GM18499 (cell line): ENCODE measurements at regions not wholly inside any gene's neighbourhood (a gene's known extent, or its start where the extent isn't known, plus 50 kb on each side); places are given as distances from the start of the nearest gene placed in this dataset.
"Not testable (repeated sequence)": the region's sequence is repeated elsewhere in the genome, so short reads cannot be mapped to it uniquely, and the experiment has no call there.

Experiments
- ATAC-seq: cut with Tn5 transposase; IDR thresholded peaks from one replicate; pipeline ENCODE4 v1.9.1; 2021; ENCODE audit warnings: moderate number of reproducible peaks; ENCODE audit not compliant: insufficient read depth, unreplicated experiment

GRCh38 chr17:13851889-13852288, 217.4 kb upstream of the COX10 start:
- no peak for ATAC-seq

GRCh38 chr17:13855730-13856129, 213.6 kb upstream of the COX10 start:
- ATAC-seq, result not testable (repeated sequence)

- no peak for ATAC-seq
Observed at GRCh38 chr17:13862346-13862745, 207.0 kb upstream of the COX10 start.

DNA sequence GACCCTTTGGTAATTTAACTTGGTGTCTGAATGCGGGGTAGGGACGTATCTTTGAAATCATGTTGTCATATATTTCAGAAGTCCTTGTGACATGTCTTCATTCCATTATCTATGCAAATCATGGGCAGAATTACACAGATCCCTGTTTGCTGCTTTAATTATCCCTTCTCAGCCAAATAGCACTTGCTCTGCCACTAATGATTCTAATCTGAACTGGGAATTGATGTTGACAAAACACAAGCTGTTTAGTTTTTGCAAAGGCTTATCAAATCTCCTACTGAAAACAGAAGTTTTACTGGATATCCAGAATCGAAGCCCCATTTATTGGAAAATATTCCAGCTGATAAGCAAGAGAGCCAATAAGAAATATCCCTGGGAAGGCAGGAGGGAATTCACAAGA, 205.9 kb upstream of the COX10 start:
- ATAC-seq, result no peak

DNA sequence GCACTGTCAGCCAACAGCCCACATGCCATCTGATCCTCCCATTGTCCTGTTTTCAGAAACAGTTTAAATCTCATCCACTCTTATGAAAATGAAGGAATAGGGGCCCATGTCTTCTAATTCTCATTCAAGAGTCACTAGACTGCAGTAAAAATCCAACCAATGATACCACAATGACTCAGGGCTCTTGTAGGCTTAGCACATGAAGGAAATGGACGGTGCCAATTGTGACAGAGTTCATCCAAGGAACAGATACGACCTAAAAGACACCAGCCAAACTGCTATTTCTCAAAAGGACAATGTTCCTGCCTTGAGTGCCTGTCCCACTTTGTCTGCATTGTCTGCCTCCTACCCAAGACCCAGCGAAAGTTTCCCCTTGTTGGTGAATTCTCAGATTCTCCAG, 204.8 kb upstream of the COX10 start:
- ATAC-seq, result no peak

DNA sequence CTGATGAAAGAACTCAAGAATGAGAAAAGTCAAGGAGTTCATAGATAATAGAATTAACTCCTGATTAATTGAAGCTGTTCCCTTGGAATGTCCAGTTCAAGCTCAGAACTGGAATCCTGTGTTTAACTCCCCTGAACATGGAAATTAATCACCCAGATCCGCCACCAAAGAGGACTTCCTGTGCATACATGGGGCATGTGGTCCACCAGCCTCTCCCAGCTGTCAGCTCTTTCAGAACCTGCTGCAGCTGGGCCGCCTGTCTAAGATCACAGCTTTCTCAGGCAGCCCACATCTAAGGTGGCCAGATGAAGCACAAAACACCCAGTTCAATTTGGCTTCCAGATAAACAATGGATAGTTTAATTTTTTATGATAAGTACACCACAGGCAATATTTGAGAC, 203.7 kb upstream of the COX10 start:
- ATAC-seq, result no peak

DNA sequence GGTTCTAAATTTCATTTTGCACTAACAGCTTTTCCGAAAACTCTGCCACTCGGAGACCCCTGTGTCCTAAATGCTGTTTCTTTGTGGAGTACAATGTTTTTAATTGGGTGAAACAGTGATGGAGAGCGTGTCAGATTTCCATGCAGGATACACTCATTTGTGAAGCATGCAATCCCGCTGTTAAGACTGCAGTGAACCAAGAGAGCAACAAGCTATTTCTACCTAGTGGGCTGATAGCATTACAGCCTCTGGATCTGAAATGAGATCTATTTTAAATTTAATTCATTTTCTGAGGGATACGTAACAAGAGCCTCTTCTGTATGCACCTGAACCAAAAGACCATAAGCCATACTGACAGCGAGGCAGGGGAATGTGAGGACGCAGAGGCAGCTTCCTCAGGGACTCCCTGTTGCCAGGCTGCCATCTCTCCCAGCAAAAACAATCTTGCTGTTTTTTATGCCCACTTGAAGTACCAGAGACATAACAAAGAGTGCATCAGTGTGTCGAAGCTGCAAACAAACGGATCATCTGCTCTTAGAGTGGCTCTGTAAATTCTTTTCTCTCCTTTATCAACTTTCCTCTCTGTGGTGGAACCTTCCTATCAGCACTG, 199.9 kb upstream of the COX10 start:
- ATAC-seq, result no peak

DNA sequence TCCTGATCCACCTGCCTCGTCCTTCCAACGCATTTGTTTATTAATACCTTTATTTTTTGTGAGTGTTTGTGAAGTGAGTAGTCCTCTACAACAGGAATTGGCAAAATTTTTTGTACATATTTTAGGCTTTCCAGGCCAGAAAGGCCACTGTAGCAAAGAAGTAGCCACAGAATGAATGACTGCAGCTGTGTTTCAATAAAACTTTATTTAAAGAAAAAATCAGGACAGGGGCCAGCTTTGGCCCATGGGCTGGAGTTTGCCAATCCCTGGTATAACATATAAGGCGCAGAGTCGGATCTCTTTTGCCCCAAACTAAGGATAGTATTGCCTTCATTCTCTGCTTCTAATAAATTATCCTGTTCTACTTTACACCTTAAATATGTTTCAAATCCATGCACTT, 198.0 kb upstream of the COX10 start:
- no peak for ATAC-seq

DNA sequence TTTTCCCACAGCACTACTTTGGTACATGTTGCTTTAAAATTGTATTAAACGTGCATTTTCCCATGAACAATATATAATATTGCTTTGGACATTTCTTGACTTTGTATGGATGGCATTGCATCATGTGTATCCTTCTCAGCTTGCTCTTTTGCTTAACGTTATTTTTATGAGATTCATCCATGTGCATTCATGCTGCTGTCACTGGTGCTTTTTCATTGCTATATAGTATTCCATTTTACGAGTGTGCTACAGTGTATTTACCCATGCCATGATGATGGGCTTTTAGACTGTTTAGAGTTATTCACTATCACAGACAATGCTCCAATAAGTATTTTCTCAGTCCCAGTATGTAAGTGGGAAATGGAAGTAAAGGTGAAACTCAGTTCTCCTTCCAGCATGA, 195.2 kb upstream of the COX10 start:
- no peak for ATAC-seq

DNA sequence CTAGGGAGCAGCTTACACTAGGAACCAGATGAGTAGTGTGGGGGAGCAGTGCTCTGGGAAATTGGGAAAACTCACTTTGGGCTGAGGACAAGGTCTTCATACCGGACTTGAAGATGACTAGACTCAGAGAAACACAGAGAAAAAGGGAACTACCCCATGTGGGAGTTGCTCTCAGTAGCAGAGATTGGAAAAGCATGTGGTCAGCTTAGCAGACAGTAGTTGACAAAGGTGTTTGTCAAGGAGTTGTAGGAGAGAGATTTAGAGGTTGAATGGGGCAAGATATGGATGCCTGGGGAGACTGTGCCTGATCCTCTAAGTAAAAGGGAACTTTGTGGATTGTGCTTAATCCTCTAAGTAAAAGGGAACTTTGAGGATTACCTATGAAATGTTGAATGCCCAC, 194.5 kb upstream of the COX10 start:
- no peak for ATAC-seq

- no peak for ATAC-seq
Observed at GRCh38 chr17:13879961-13880466, 189.3 kb upstream of the COX10 start.

GRCh38 chr17:13883659-13884058, 185.6 kb upstream of the COX10 start:
- no peak for ATAC-seq

- ATAC-seq, result no peak
Observed at GRCh38 chr17:13884347-13884746, 185.0 kb upstream of the COX10 start.

GRCh38 chr17:13885550-13885949, 183.8 kb upstream of the COX10 start:
- ATAC-seq, result no peak

GRCh38 chr17:13885953-13886889, 183.1 kb upstream of the COX10 start:
- no peak for ATAC-seq

- ATAC-seq, result no peak
Observed at GRCh38 chr17:13888056-13888609, 181.2 kb upstream of the COX10 start.

- not testable (repeated sequence) for ATAC-seq
Observed at GRCh38 chr17:13908971-13909370, 160.3 kb upstream of the COX10 start.

DNA sequence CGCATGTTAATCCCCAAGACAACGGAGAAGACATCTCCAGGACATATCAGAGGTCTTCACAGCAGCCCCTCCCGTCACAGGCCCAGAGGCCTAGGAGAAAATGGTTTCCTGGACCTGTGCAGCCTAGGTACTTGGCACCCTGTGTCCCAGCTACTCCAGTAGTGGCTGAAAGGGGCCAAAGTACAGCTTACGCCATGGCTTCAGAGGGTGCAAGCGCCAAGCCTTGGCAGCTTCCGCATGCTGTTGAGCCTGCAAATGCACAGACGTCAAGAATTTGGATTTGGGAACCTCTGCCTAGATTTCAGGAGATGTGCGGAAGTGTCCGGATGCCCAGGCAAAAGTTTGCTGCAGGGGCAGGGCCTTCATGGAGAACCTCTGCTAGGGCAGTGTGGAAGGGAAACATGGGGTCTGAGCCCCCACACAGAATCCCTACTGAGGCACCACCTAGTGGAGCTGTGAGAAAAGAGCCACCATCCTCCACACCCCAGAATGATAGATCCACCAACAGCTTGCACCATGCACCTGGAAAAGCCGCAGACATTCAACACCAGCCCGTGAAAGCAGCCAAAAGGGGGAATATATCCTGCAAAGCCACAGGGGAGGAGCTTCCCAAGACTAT, 159.3 kb upstream of the COX10 start:
- no peak for ATAC-seq

- ATAC-seq, result no peak
Observed at GRCh38 chr17:13917634-13918033, 151.7 kb upstream of the COX10 start.

DNA sequence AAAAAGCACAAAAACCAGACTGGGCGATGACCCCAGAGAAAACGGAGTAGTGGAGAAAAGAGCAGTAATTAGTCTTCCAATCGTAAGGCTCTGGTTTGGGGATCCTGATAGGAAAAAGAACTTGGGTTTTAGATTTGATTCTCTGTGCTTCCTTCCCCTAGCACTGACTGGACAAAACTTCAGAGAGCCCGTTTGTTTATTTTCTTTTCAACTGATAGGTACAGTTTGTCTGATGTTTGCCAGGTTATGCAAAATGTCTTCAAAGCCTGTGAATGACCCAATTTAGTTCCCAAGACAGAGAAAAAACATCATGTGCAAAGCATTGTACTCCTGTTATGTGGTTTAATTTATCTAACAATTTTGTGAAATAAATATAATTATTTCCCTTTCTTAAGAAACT, 151.1 kb upstream of the COX10 start:
- no peak for ATAC-seq

- no peak for ATAC-seq
Observed at GRCh38 chr17:13919818-13920217, 149.5 kb upstream of the COX10 start.
